ENCODE measurements at regions not wholly inside any gene's neighbourhood (a gene's known extent, or its start where the extent isn't known, plus 50 kb on each side); places are given as distances from the start of the nearest gene placed in this dataset.

GRCh38 chr5:147152086-147152485, 82.7 kb upstream of the STK32A start:
- TF ChIP-seq EZH2 (IDR thresholded peaks at IDR 0.05; ENCODE audit: borderline replicate concordance) (no peak), CTCF (IDR thresholded peaks at IDR 0.05; ENCODE audit: poor library complexity) (no peak), EZH2phosphoT487 (IDR thresholded peaks at IDR 0.05; ENCODE audit: low read depth, severe bottlenecking, unreplicated experiment) (no peak)
